NCI-H69 (cell line): ENCODE measurements at regions not wholly inside any gene's neighbourhood (a gene's known extent, or its start where the extent isn't known, plus 50 kb on each side); places are given as distances from the start of the nearest gene placed in this dataset.

ENCODE experiments used
- DNase-seq: peaks from one replicate; lab custom pipeline; 2025; lab: John Stamatoyannopoulos, UW

GRCh38 chr9:7984203-7984602, 184.6 kb upstream of the DMAC1 start:
- DNase-seq: peak; percentile 57

GRCh38 chr9:7983490-7983889, 183.9 kb upstream of the DMAC1 start:
- DNase-seq: peak; percentile 74

GRCh38 chr9:7982907-7983306, 183.3 kb upstream of the DMAC1 start:
- DNase-seq: no peak

DNA sequence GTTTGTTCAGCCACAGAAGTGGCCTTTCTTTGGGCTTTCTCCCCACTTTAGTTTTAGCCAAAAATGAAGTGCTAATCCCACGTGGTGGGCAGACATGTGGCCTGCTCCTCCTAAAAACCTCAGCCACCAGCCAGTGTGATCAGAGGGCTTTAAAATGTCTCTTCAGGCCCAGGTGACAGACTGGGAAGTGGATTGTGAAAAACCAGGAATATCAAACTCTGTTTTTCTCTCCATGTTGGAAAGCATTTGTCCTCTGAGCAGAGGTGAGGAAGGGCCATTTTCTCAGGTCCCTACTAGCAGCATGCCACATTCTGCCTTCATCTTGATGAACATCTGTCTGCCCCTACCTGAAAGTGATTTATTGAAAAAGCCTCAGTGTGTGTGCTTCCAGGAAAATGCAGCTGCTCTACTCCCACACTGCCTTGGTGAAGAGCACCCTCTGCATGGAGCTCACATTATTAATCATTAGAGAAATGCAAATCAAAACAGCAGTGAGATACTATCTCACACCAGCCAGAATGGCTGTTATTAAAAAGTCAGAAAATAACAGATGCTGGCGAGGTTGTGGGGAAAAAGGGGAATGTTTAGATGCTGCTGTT, 181.2 kb upstream of the DMAC1 start:
- peak; percentile 42 for DNase-seq

DNA sequence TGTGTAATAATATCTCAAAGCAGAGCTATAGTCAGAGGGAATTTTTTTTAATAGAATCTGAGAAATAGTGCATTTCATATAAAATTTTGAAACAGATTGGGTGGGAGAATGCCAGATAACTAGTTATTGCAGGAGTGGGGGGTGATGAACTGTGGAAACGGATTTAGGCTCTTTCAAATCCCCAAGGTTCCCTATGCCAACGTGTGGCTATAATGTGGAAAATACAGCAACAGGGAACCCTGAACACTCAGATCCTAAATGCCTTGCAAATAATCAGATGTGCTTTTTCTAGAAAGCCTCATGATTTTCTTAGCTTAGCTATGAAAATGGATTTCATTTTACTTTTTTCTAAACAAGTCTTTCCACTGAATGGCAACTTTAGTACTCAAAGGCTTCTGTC, 180.5 kb upstream of the DMAC1 start:
- DNase-seq: no peak

DNA sequence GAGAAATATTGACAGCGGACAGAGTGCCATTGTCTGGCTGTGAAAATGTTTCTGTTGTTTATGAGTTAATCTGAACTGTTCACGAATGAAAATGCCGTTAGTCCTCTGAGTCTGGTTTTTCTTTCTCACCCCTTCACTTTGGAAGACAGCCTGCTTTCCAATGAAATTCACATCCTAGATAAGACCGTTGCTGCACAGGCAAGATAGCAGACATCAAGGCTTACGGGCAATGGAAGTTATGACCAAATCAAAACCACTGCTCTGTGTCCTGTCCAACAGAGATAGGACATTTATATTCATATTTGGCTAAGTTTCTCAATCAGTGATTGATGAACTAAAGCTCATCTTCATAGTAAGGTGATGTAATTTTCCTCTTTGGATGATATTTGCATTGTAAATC, 180.0 kb upstream of the DMAC1 start:
- DNase-seq: no peak

- DNase-seq: no peak
Measured at GRCh38 chr9:7977586-7977985, 178.0 kb upstream of the DMAC1 start.

GRCh38 chr9:7976856-7977255, 177.3 kb upstream of the DMAC1 start:
- DNase-seq: no peak

- DNase-seq: peak; percentile 27
Measured at GRCh38 chr9:7976167-7976755, 176.7 kb upstream of the DMAC1 start.

GRCh38 chr9:7975336-7975735, 175.8 kb upstream of the DMAC1 start:
- DNase-seq: no peak

- DNase-seq: peak; percentile 91
Measured at GRCh38 chr9:7974335-7974960, 174.9 kb upstream of the DMAC1 start.

DNA sequence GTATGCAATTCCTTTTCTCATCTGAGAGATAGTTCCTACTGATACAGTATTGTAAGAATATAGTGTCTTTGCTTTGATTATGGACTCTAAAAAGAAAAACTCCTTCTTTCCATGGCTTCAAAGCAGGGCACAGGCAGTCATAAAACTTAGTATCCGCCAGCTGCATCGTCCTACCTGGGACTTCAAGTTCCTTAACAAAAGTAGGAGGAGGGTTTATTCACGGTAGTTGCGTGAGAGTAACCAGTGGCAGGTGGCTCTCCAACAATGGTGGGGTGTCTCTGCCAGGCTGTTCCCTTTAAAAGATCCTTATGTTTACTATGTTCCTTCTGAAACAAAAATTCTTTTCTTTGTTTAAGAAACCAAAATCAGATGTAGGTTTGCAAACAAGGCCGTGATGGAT, 173.5 kb upstream of the DMAC1 start:
- no peak for DNase-seq

DNA sequence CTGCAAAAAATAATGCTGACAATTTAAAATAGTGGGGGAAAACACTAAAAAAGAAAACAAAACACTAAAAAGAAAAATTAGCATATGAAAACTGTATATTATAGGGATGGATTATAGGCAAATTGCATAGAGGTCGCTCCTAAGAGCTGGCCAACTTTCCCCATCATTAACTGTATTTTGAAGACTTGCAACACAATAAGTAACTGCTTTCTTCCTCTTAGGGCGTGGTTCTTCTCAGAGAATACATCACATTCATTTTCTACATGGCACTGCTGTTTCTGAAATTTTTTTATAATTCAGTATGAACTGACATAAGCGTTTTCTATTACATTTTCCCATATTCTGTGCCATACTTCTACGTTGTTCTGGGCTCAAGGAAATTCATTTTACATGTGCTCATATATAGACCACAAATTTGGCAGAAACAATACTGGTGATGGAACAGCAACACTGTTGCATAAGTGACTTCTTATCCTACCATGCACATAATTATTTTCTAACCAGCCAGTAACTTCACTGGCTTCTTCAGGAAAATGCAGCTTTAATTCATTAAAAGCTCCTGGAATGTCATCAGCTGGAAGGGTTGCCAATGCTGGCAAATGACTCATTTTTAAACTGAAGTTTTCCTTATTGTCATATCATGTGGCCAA, 171.2 kb upstream of the DMAC1 start:
- DNase-seq: no peak

GRCh38 chr9:7968687-7969086, 169.1 kb upstream of the DMAC1 start:
- DNase-seq: no peak

- DNase-seq: no peak
Measured at GRCh38 chr9:7967851-7968250, 168.3 kb upstream of the DMAC1 start.

DNA sequence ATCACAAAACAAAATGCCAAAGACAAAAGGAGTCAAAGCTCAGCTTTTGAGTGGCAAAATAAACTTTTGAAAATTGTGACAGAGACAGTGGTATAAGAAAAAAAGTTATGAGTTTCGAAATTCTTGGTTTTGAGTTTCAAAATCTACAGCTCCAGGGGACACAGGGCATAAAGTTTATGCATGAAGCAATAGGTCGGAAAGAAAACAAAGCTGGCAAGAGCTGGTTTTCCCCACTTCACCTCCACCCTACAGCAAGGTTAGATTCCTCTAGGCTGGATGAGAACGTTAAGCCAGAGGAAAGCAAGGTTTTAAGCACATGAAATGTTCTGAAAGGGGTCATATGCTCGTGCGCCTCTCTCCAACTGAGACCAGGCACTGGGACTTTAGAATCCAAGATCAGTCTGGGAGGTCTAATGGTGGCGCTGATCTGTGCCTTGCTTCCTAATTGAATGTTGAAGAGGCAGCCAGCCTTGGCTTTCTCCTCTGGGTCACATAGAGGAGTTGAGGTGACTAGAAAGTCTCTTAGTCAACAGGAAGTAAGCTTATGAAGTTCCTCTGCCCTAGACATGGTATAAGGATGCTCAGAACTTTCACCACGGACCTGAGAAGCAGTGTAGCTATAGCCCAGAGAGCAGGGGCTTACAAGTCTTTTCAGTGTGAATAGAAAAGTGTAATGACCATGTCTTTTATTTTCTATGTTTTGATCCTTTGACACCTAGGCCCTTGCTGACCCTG, 167.7 kb upstream of the DMAC1 start:
- DNase-seq: no peak

GRCh38 chr9:7965063-7965462, 165.5 kb upstream of the DMAC1 start:
- DNase-seq: no peak

GRCh38 chr9:7963026-7963425, 163.4 kb upstream of the DMAC1 start:
- peak; percentile 21 for DNase-seq

- DNase-seq: peak; percentile 62
Measured at GRCh38 chr9:7961076-7961475, 161.5 kb upstream of the DMAC1 start.

- peak; percentile 42 for DNase-seq
Measured at GRCh38 chr9:7960320-7961050, 160.9 kb upstream of the DMAC1 start.

DNA sequence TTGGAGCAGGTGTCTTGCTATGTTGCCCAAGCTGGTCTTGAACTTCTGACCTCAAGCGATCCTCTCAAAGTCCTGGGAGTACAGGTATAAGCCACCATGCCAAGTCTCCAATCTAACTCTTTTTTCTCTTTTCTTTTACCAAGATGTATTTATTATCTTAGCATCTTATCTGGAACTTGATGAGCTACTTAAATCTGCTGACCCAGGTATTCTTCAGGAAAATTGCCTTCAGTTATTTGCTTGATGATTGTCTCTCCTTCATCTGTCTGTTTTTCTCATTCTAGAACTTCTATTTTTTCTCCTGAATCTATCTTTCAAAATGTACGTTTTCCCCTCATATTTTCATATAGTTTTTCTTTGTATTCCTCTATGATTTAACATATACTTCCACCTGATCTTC, 158.2 kb upstream of the DMAC1 start:
- DNase-seq: no peak

- DNase-seq: peak; percentile 42
Measured at GRCh38 chr9:7947577-7947976, 148.0 kb upstream of the DMAC1 start.
